NOMO-1 treated with dmso at 0.1 percent for 144 hours (cell line): ENCODE measurements at regions not wholly inside any gene's neighbourhood (a gene's known extent, or its start where the extent isn't known, plus 50 kb on each side); places are given as distances from the start of the nearest gene placed in this dataset.
A peak's percentile ranks its signal among the peaks of the same experiment; 100 is the strongest.

Source experiments
- DNase-seq: peaks from one replicate; lab custom pipeline; 2025; ENCODE audit not compliant: unreplicated experiment; lab: John Stamatoyannopoulos, UW

DNA sequence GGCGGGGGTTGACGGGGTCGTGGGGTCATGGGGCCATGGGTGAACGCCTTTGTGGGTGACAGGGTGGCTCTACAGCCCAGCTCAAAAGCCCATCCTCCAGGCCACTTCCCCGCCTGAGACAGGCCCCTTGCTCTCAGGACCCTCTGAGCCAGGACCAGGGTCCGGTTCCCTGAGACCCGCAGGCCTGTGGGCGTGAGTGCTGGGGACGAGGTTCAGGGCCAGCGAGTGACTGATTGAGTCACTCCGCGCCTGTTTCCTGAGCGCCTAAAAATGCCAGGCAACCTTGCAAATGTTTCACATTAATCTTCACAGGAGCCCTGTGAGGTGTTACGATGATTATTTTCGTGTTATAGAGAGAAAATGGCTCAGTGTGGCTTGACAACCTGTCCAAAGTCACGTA lies 97.8 kb downstream of the ZNF674 start:
- DNase-seq = no peak

GRCh38 chrX:46446727-46447378 lies 98.4 kb downstream of the ZNF674 start:
- peak; percentile 78 for DNase-seq

DNA sequence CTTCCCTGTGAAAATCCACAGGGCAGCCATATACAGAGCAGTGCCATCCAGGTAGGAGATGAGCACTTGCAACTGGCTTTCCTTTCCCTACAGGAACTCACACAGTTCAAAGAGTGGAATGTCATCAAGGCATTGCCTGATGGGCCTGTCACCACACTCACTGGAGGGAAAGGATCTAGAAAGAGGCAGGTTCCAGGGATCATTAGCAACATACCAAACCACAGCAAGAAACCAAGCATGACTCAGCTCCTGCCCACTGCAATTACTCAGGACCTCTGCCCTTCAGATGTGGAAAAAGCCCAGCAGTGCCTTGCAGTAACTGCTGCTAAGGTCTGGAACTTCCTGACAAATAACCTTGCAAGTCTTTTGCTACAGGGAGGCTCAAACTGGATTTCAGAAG lies 101.2 kb downstream of the ZNF674 start:
- DNase-seq = peak; percentile 10

DNA sequence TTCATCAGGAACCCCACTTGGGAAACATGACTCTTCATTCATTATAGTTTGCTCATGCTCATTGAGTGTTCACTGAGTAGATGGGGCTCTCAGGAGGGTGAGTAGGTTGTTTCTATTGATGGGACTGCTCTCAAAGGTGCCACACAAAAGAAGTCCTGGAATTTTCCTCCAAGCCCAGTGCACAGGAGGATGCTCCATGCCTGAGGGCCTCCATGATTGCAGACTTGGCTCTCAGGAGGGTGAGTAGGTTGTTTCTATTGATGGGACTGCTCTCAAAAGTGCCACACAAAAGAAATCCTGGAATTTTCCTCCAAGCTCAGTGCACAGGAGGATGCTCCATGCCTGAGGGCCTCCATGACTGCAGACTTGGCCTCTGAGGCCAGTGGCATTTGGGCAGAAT lies 108.5 kb downstream of the ZNF674 start:
- DNase-seq = no peak

DNA sequence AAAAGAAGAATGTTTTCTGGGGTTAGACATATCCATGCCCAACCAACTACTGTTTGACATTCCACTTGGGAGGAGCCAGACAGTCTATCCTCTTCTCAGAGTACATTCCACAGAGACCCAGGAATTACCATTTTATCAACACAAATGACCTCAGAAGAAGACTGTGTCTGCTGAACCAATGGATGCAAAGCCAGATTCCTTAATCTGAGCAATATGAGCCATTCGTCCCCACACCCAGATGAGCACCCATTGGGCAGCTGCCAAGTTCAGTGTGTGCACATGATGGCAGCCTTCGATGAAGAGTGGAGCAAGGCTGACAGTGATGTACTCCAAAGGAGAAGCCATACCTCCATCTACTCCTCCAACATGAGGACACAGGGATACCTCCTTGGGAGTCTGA lies 111.3 kb downstream of the ZNF674 start:
- DNase-seq = no peak

- DNase-seq = peak; percentile 5
Measured at GRCh38 chrX:46408553-46409407, 136.4 kb downstream of the ZNF674 start.

DNA sequence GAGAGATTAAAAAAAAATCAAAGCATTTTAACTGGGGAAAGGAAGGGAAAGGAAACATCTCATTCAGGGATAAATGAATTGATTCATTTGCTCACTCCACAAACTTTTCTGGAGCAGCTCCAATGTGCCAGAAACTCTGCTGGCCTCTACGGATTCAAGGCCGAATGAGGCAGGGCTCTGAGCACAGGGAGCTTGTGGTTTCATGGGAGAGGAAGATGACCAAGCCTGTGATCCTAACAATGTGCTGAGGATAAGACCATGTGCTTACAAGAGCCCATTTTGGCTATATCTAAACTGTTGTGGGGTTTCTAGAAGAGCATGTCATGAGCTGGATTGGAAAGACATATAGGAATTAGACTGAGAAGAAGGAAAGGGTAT lies 137.5 kb downstream of the ZNF674 start:
- DNase-seq = no peak

- DNase-seq = no peak
Measured at GRCh38 chrX:46407036-46407752, 138.0 kb downstream of the ZNF674 start.

DNA sequence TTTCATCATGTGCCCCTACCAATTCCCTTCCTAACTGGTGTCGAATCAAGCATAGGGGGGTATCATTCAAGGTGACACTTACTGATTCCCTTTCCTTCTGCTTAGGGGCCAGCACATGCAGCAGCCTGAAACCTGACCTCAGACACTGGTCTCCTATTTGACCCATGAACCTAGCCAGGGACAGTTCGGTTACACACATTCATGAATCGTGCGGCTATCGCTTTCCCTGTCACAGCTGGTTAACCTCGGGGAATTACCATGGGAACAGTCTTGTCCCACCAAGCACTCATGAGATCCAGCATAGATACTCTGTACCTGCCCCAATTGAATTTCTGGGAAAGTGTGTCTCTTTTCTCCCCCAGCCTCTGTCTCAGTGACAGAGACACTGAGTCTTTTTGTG lies 140.4 kb downstream of the ZNF674 start:
- no peak for DNase-seq

GRCh38 chrX:46400530-46401443 lies 144.4 kb downstream of the ZNF674 start:
- DNase-seq = no peak

- DNase-seq = no peak
Measured at GRCh38 chrX:46398874-46399273, 146.3 kb downstream of the ZNF674 start.

DNA sequence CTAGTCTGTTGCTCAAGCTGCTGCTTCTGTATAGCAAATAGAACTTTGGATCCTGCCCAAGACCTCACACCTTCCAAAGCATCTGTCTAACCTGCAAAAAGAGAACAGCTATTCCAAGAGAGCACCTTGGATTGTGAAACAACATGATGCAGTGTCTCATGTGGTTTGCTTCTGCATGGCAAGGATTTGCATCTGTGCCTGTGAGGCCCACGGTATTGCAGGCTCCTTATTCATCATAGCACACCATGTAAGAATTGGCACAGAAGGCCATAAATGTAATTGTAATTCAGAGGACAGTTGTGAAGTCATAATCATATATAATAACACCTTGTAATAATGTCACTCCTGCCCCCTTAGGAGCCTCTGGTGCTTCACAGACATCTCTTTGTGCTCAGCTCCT lies 147.1 kb downstream of the ZNF674 start:
- no peak for DNase-seq

GRCh38 chrX:46386511-46386910 lies 158.7 kb downstream of the ZNF674 start:
- DNase-seq = no peak

GRCh38 chrX:46383006-46383405 lies 162.2 kb downstream of the ZNF674 start:
- DNase-seq = no peak

DNA sequence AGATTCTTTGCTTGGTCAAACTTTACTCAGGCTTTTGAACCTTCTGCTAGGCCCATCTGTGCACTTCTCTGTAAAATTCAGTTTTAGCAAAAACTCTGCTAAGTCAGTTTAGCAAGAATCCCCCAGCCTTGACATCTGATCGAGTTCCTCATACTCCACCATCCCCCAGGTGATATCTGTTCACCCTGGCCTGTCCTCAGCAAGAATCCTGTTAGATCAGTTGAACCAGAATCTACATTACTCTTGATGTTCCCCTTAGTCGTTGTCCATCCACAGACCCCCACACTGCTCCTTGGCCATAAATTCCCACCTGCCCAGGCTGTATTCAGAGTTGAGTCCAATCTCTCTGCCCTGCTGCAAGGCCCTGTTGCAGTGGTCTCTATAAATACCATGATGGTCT lies 162.6 kb downstream of the ZNF674 start:
- DNase-seq = no peak

GRCh38 chrX:46381630-46382029 lies 163.6 kb downstream of the ZNF674 start:
- peak; percentile 33 for DNase-seq

GRCh38 chrX:46380148-46380752 lies 165.0 kb downstream of the ZNF674 start:
- no peak for DNase-seq

- no peak for DNase-seq
Measured at GRCh38 chrX:46376246-46376885, 168.9 kb downstream of the ZNF674 start.

DNA sequence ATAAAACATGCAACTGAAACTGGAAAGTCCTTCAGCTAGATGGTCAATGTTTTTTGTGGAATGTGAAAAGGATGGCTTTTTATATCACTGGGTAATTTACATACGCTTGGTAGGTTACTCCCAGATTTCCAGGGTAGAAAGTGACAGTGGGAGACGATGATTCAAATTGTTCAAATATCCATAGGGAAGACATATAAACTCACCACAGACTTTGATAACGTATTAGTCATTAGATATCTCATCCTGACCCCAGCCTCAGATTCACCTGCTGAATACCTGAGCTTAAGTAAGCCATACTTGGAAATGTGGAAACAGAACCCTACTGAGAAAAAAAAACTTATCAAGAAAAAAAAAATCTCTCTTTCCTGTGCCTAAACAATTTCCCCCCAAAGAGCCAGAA lies 169.4 kb downstream of the ZNF674 start:
- DNase-seq = no peak

DNA sequence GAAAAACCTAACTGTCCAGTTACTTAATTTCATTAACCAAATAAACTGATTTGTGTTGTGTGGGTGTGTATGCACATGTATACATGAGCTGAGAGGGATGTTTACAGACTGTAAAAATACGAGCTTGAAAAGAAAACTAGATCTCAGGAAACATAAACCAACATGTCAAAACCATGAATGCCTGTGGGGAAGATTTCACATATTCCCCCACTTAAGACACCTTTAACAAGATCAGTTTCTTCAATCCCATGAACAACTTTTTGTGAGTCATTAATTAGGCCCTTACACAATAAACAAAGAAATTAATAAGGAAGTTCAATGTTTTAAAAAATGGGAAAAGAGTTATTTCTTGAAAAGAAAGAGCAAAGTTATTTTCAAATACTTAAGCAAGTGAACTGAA lies 170.8 kb downstream of the ZNF674 start:
- DNase-seq = no peak
